D721Med (cell line): ENCODE measurements at regions not wholly inside any gene's neighbourhood (a gene's known extent, or its start where the extent isn't known, plus 50 kb on each side); places are given as distances from the start of the nearest gene placed in this dataset.

Experiments used
- DNase-seq: peaks from one replicate; pipeline ENCODE4 v3.0.0; 2011; ENCODE audit warnings: low spot score; ENCODE audit not compliant: insufficient read length
- FAIRE-seq: peaks from 2 replicates; lab custom pipeline; 2011; peaks lifted over from hg19 to GRCh38; lab: Jason Lieb, UNC
- CTCF ChIP-seq: IDR thresholded peaks from 2 replicates; pipeline ENCODE4 v1.5.1; 2012; ENCODE audit warnings: mild to moderate bottlenecking, control low read depth; ENCODE audit not compliant: insufficient read depth; ENCODE audit errors: missing control alignments

- no peak for FAIRE-seq
- TF ChIP-seq CTCF = no peak
- no peak for DNase-seq
These were observed 684.4 kb downstream of the ZEB2 start for GRCh38 chr2:143835481-143835880.

DNA sequence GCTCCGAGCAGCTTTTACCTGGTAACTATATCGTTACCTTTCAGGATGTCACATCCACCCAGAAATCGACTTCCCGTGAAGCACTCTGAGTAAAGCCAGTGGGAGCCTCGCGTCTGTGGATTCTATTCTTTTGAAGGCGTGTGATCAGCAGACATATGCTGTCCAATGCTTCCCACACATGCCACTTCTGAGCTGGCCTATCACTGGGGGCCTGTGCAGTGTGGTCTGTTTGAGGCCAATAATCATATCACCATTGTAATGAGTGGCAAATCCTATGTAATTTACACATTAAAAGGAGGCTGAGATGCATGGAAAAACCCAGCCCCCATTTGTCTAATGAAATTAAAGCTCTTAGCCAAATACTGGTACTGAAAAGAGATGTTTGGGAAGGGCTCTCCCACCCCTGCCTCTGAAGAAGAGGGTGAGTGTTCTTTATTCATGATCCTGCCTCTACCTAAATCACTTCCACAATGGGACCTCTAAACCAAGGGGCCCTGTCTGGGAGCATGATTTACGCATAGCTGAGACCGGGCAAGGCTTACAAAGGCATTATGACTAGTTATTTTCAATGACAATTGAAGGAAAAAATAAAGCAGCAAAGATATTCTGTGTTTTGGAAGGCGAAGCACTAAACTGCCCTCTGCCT, 686.8 kb downstream of the ZEB2 start:
- DNase-seq (no peak), FAIRE-seq (no peak)
- no peak for TF ChIP-seq CTCF

GRCh38 chr2:143830476-143830875, 689.4 kb downstream of the ZEB2 start:
- DNase-seq (no peak), FAIRE-seq (no peak)
- no peak for TF ChIP-seq CTCF

- FAIRE-seq (no peak), DNase-seq (no peak)
- no peak for TF ChIP-seq CTCF
These were observed 691.0 kb downstream of the ZEB2 start for GRCh38 chr2:143828763-143829537.

GRCh38 chr2:143824791-143825190, 695.1 kb downstream of the ZEB2 start:
- FAIRE-seq = no peak

GRCh38 chr2:143823876-143824275, 694.7 kb downstream of the ARHGAP15 start:
- no peak for DNase-seq
- TF ChIP-seq CTCF = no peak
- FAIRE-seq = no peak

More at GRCh38 chr2:143824791-143825190, 695.1 kb downstream of the ZEB2 start:
- no peak for DNase-seq
- no peak for TF ChIP-seq CTCF

GRCh38 chr2:143823296-143823695, 694.1 kb downstream of the ARHGAP15 start:
- FAIRE-seq (no peak), DNase-seq (no peak)

More at GRCh38 chr2:143823296-143823695, 694.1 kb downstream of the ARHGAP15 start:
- TF ChIP-seq CTCF = no peak
